GM21737 (cell line): ENCODE measurements at regions not wholly inside any gene's neighbourhood (a gene's known extent, or its start where the extent isn't known, plus 50 kb on each side); places are given as distances from the start of the nearest gene placed in this dataset.

Experiments
- ATAC-seq: cut with Tn5 transposase; IDR thresholded peaks from one replicate; pipeline ENCODE4 v1.9.1; 2021; ENCODE audit warnings: mild to moderate bottlenecking, moderate library complexity; ENCODE audit not compliant: unreplicated experiment

GRCh38 chr22:22433770-22434169 is 74.8 kb downstream of the ZNF280B start:
- no peak for ATAC-seq
